ENCODE measurements at regions not wholly inside any gene's neighbourhood (a gene's known extent, or its start where the extent isn't known, plus 50 kb on each side); places are given as distances from the start of the nearest gene placed in this dataset.

- intact Hi-C loops (cut with DNase I; ENCODE audit: low total_unique reads), result no loop called here
- Histone ChIP-seq H3K9me3 (no peaks in the 10 kb centered on the region), H3K27ac (no peak overlapping the region), H3K36me3 (no peaks in the 10 kb centered on the region), H3K27me3 (no peaks in the 10 kb centered on the region), H3K4me1 (no peaks in the 10 kb centered on the region), H3K4me3 (no peak overlapping the region)
- no peak for TF ChIP-seq CTCF (IDR thresholded peaks at IDR 0.05)
- TF ChIP-seq POLR2A (IDR thresholded peaks at IDR 0.05), result no peak
- no peak for TF ChIP-seq POLR2AphosphoS5 (IDR thresholded peaks at IDR 0.05)
- TF ChIP-seq EP300 (IDR thresholded peaks at IDR 0.05), result no peak
- DNase-seq, result no peak
- WGBS, 5 donors, result 78 to 88% (median 86%) methylated on average over 3 of the region's 3 CpGs
Measured at GRCh38 chr7:52571026-52571425, 464.4 kb upstream of the POM121L12 start.

- H3K4me3 ChIP-seq, result no peak overlapping the region
- H3K27ac ChIP-seq, result no peak overlapping the region
- intact Hi-C loops (cut with DNase I; ENCODE audit: low total_unique reads), result no loop called here
- no peaks in the 10 kb centered on the region for H3K4me1 ChIP-seq
- DNase-seq, result no peak
- no peaks in the 10 kb centered on the region for H3K36me3 ChIP-seq
- 66 to 88% (median 75%) methylated on average over 3 of the region's 3 CpGs for WGBS, 5 donors
- no peaks in the 10 kb centered on the region for H3K27me3 ChIP-seq
- TF ChIP-seq CTCF (IDR thresholded peaks at IDR 0.05) (no peak), EP300 (IDR thresholded peaks at IDR 0.05) (no peak), POLR2AphosphoS5 (IDR thresholded peaks at IDR 0.05) (no peak)
- H3K9me3 ChIP-seq, result no peaks in the 10 kb centered on the region
Measured at GRCh38 chr7:52569151-52569550, 466.3 kb upstream of the POM121L12 start.

- no peaks in the 10 kb centered on the region for H3K27me3 ChIP-seq
- 69 to 77% (median 70%) methylated on average over 5 of the region's 5 CpGs for WGBS, 5 donors
- intact Hi-C loops (cut with DNase I; ENCODE audit: low total_unique reads), result no loop called here
- no peak for DNase-seq
- no peak for TF ChIP-seq POLR2AphosphoS5 (IDR thresholded peaks at IDR 0.05)
- TF ChIP-seq CTCF (IDR thresholded peaks at IDR 0.05), result no peak
- TF ChIP-seq POLR2A (IDR thresholded peaks at IDR 0.05), result no peak
- TF ChIP-seq EP300 (IDR thresholded peaks at IDR 0.05), result no peak
- no peaks in the 10 kb centered on the region for H3K36me3 ChIP-seq
- no peak overlapping the region for H3K4me3 ChIP-seq
- H3K4me1 ChIP-seq, result no peaks in the 10 kb centered on the region
- H3K9me3 ChIP-seq, result no peaks in the 10 kb centered on the region
- no peak overlapping the region for H3K27ac ChIP-seq
Measured at GRCh38 chr7:52565974-52566373, 469.5 kb upstream of the POM121L12 start.

DNA sequence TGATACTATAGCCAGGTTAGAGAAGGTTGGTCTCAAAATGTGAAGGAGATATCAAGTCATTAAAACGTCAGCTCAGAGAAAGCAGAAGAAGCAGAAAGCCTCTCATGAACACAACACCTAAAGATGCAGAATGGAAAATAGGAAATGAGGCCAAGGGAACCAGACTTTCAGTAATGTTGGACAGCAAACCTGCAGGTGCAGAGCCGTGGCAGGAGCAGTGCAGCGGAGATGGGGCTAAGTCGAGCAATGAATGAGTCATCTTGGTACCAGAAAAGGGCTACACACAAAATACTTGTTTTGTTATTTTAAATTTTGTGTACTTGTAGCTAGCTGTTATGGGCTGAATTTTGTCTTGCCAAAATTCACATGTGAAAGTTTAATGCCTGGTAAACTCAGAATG, 479.6 kb upstream of the POM121L12 start:
- Histone ChIP-seq H3K4me3 (no peak overlapping the region), H3K4me1 (no peaks in the 10 kb centered on the region), H3K36me3 (no peaks in the 10 kb centered on the region), H3K9me3 (peaks cover 0 to 8% (median 0%) of the 10 kb centered on the region in 4 donors), H3K27me3 (no peaks in the 10 kb centered on the region), H3K27ac (no peak overlapping the region)
- 60 to 72% (median 66%) methylated on average over 4 of the region's 4 CpGs for WGBS, 5 donors
- no peak for DNase-seq
- intact Hi-C loops (cut with DNase I; ENCODE audit: low total_unique reads), result no loop called here
- TF ChIP-seq EP300 (IDR thresholded peaks at IDR 0.05) (no peak), CTCF (IDR thresholded peaks at IDR 0.05) (no peak), POLR2AphosphoS5 (IDR thresholded peaks at IDR 0.05) (no peak), POLR2A (IDR thresholded peaks at IDR 0.05) (no peak)
